GM12801 (cell line): ENCODE measurements at regions not wholly inside any gene's neighbourhood (a gene's known extent, or its start where the extent isn't known, plus 50 kb on each side); places are given as distances from the start of the nearest gene placed in this dataset.

Source experiments
- TF ChIP-seq, protein P1 (sequence below): IDR thresholded peaks from one replicate; pipeline ENCODE4 v1.5.1; 2011; ENCODE audit warnings: control low read depth; ENCODE audit not compliant: insufficient read length; ENCODE audit errors: extremely low read depth

DNA sequence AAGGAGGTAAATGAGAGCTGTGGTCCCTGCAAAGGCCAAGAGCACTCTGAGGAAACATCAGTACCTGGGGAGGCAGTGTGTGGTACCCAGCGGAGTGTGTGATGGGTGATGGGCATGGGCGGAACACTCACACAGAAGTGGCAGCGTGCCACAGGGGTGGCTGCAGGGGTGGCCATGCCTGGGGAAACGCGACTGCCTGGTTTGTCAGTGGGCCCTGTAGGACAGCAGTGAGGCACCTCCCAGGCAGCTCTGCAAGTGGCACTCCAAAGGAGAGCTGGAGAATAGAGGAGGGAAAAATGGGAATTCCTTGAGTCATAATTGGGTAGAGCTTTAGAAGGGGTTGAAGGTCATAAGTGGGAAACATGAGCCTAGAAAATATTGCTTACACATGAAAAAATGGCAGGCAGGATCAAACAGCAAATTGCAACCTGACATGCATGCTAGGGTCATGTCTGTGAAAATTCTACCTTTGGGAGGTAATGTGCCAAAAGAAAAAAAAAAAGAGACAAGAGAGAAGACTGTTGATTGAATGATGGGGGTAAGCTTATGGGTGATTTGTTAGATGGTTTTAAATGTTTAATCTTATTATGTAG, 138.4 kb downstream of the RPLP1 start:
- TF ChIP-seq, protein P1, sequence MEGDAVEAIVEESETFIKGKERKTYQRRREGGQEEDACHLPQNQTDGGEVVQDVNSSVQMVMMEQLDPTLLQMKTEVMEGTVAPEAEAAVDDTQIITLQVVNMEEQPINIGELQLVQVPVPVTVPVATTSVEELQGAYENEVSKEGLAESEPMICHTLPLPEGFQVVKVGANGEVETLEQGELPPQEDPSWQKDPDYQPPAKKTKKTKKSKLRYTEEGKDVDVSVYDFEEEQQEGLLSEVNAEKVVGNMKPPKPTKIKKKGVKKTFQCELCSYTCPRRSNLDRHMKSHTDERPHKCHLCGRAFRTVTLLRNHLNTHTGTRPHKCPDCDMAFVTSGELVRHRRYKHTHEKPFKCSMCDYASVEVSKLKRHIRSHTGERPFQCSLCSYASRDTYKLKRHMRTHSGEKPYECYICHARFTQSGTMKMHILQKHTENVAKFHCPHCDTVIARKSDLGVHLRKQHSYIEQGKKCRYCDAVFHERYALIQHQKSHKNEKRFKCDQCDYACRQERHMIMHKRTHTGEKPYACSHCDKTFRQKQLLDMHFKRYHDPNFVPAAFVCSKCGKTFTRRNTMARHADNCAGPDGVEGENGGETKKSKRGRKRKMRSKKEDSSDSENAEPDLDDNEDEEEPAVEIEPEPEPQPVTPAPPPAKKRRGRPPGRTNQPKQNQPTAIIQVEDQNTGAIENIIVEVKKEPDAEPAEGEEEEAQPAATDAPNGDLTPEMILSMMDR = no peak

DNA sequence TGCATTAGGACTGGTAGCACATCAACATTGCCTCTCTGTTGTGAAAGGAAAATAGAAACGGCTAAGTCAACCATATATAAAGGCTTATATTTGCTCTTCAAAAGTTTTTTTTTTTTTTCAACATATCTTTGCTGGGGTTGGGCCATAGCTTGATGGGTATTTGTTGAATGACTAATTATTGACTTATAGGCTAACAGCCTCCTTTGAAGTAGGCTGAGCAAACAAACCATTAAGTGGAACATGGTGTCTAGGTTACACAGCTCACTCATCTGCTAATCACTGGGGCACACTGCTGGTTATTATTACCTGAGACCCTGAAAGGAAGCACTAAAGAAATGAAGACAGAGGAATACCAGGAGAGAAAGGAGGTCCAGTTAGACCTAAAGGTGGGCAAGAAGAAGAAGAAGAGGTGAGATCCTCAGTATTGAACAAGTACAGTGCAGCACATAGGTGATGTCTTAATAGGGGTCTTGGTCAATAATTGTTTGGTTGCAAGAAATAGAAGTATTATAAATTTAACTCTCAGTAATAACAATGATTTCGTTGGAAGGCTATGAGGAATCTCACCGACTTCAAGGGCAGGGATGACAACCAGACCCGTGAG, 139.4 kb downstream of the RPLP1 start:
- TF ChIP-seq, protein P1 = no peak

GRCh38 chr15:69592954-69593353, 140.3 kb downstream of the RPLP1 start:
- TF ChIP-seq, protein P1 = no peak

DNA sequence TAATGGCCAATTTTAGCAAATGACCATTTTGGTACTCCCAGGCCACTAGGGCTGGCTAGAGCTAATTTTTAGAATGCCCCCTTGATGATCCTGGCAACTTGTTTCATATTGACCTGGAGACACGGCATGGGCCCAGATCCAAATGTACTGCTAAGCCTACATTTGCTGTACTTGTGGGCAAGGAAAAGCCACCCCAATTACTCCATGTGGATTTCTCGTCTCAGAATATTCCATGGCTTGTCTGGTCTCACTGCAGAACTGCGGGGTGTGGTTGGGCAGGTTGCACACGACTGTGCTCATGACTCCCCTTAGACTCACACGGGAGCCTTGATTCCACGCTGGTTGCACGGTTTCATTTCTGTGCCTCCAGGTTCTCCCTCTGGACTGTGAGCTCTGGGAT, 140.9 kb downstream of the RPLP1 start:
- TF ChIP-seq, protein P1 = no peak

- TF ChIP-seq, protein P1 = no peak
These were observed 141.7 kb downstream of the RPLP1 start for GRCh38 chr15:69593981-69594966.

DNA sequence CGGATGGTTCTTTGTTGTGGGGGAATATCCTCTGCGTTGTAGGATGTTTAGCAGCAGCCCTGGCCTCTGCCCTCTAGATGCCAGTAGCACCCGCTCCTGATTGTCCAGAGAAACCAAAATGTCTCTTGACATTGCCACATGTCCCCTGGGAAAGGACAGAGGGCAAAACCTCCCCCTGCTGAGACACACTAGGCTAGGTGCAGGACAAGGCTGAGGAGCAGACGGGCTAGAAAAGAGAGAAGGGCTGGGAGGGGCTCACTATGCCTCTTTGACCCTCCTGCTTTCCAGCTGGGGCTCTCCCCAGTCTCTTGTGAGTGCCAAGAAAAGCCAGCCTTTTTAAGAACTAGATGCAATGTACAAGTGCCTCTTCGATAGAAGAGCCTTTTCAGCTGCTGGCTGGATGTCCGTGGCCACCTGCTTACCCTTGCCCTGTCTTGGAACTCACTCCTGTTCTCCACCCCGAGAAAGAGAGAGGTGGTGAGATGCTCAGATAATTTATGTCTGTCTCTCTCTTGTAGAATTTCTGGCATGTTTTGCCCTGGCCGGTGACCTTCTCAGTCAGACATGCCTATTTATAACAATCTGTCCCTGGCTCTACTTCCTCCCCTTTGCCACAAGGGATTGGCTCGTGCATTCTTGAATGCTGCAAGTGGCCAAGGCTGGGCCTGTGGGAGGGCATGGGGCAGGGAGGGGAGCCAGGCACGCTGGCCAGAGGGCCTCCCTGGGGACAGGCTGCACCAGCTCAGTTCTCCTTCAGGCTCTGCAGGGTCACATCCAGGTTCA, 142.6 kb downstream of the RPLP1 start:
- TF ChIP-seq, protein P1 = no peak
